Motor neuron (in vitro differentiated cells): ENCODE measurements at regions not wholly inside any gene's neighbourhood (a gene's known extent, or its start where the extent isn't known, plus 50 kb on each side); places are given as distances from the start of the nearest gene placed in this dataset.

ENCODE experiments used
- ATAC-seq, 8 experiments: fragments of 200-7000 bp; cut with Tn5 transposase; replicated peaks in 6 of 8; 2 replicates each; pipeline ENCODE4 v1.8.0; 2021; ENCODE audit warnings: mild to moderate bottlenecking in 8 of 8, moderate library complexity in 8 of 8
- H3K27ac ChIP-seq, 2 donors: fragments of 250-450 bp; sonication (Bioruptor Pico); 2 replicates each; pipeline ENCODE4 v1.9.0; 2021; ENCODE audit warnings: antibody characterized with exemption in 2 of 2, mild to moderate bottlenecking in 2 of 2, moderate library complexity in 1 of 2
- H3K4me1 ChIP-seq, 2 donors: fragments of 250-450 bp; sonication (Bioruptor Pico); replicated peaks in 1 of 2; 2 replicates each; pipeline ENCODE4 v1.6.1; 2021; ENCODE audit warnings: antibody characterized with exemption in 2 of 2, mild to moderate bottlenecking in 2 of 2, moderate library complexity in 1 of 2
- H3K4me3 ChIP-seq, 5 donors: fragments of 250-450 bp; sonication (Bioruptor Pico); 2 replicates each; pipeline ENCODE4 v1.9.0; 2021; ENCODE audit warnings: antibody characterized with exemption in 5 of 5, mild to moderate bottlenecking in 5 of 5, moderate library complexity in 4 of 5
- WGBS, 10 experiments: fragments of 450-650 bp; shearing (Covaris generic); methylation state at CpG; one replicate each; pipeline ENCODE4 v1.0.0; 2022; 5-methylcytosine and 5-hydroxymethylcytosine counted together
- in situ Hi-C, 9 experiments: fragments of 400-800 bp; cut with MboI; loops; one replicate each; pipeline ENCODE4 v1.15.0; 2021; ENCODE audit warnings: low sequenced_read_pairs in 9 of 9, low pct_unique_long_range_greater_than_20kb in 2 of 9; ENCODE audit not compliant: unreplicated experiment in 9 of 9

- 0 to 30% (median 7%) methylated on average over 2 to 7 of the region's 7 CpGs; no CpG with 5 or more reads in 1 of the 10 experiments for WGBS, 10 experiments
- in situ Hi-C loops = loop anchor here in 5 of 9 experiments (25.0 kb wide), 3 partner anchors 183 to 767 kb away; partner anchors contain the start of genes GRIA2 (in 5 of the 5) and GASK1B (in 2 of the 5)
- peak overlapping the region in 1 of 5 donors; percentile 8 for H3K4me3 ChIP-seq
- H3K27ac ChIP-seq = no peak overlapping the region
- peak; percentile 82 to 92 (median 90) for ATAC-seq
- H3K4me1 ChIP-seq = peaks cover 0 to 9% of the 10 kb centered on the region in 2 donors
These were observed 194.0 kb downstream of the GASK1B start for GRCh38 chr4:157978680-157979361.

DNA sequence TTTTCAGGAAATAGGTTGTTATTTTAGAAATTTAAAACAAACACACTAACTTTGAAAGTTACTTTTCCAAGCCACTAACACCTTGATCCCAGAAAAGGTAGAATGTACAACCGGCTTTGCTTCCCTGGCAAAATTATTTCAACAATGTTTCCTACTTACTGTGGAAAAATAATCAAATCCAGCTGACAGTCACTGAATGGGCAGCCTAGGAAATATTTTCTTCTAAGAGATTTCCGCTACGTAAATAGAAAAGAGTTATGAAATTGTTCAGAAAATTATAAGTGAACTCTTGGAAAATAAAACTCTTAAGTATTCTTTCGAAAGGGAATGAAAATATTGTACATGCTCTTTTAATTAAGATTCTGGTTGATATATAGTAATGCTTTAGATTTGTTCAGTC is 195.7 kb downstream of the GASK1B start:
- H3K27ac ChIP-seq = no peak overlapping the region
- H3K4me3 ChIP-seq = no peak overlapping the region
- no peak for ATAC-seq
- peaks cover 0 to 9% of the 10 kb centered on the region in 2 donors for H3K4me1 ChIP-seq
- in situ Hi-C loops = loop anchor here in 5 of 9 experiments (25.0 kb wide), 3 partner anchors 185 to 765 kb away; partner anchors contain the start of genes GRIA2 (in 5 of the 5) and GASK1B (in 2 of the 5)
- 9 to 100% (median 78%) methylated on average over 1 to 4 of the region's 4 CpGs for WGBS, 10 experiments

DNA sequence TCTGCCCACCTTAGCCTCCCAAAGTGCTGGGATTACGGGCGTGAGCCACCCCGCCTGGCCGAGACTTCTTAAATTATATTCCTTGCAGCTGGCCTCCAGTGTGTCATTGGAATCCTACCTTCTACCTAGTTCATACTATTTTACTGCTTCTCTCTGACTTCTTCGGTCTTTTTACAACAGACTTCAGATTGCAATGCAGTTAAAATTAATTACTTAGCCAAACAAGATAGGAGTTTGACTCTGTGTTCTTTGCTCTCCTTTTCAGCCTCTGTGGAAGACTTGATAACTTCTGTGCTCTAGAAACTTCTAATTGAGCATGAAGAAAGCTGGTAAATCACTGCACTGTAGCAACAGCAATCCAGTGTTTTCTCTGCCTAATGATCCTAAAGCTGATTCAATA is 199.5 kb downstream of the GASK1B start:
- ATAC-seq = no peak
- no peak overlapping the region for H3K27ac ChIP-seq
- in situ Hi-C loops = no loop called here

GRCh38 chr4:157964463-157964862 is 208.4 kb downstream of the GASK1B start:
- in situ Hi-C loops = no loop called here

More for the DNA sequence above, 199.5 kb downstream of the GASK1B start:
- no peak overlapping the region for H3K4me3 ChIP-seq
- H3K4me1 ChIP-seq = peaks cover 0 to 2% of the 10 kb centered on the region in 2 donors
- 63 to 100% (median 96%) methylated on average over 1 to 5 of the region's 5 CpGs; no CpG with 5 or more reads in 3 of the 10 experiments for WGBS, 10 experiments

GRCh38 chr4:157961229-157961990 is 211.4 kb downstream of the GASK1B start:
- 0 to 84% (median 44%) methylated on average over 1 to 2 of the region's 2 CpGs; no CpG with 5 or more reads in 2 of the 10 experiments for WGBS, 10 experiments
- in situ Hi-C loops = no loop called here
- peak in 3 of 8 experiments; percentile 49 to 74 (median 50) for ATAC-seq
- Histone ChIP-seq H3K4me1 (no peaks in the 10 kb centered on the region), H3K27ac (no peak overlapping the region), H3K4me3 (no peak overlapping the region)

More at GRCh38 chr4:157964463-157964862, 208.4 kb downstream of the GASK1B start:
- H3K27ac ChIP-seq = no peak overlapping the region
- no peaks in the 10 kb centered on the region for H3K4me1 ChIP-seq
- H3K4me3 ChIP-seq = no peak overlapping the region
- ATAC-seq = no peak
- 60 to 88% (median 69%) methylated on average over 1 to 2 of the region's 2 CpGs; no CpG with 5 or more reads in 3 of the 10 experiments for WGBS, 10 experiments

DNA sequence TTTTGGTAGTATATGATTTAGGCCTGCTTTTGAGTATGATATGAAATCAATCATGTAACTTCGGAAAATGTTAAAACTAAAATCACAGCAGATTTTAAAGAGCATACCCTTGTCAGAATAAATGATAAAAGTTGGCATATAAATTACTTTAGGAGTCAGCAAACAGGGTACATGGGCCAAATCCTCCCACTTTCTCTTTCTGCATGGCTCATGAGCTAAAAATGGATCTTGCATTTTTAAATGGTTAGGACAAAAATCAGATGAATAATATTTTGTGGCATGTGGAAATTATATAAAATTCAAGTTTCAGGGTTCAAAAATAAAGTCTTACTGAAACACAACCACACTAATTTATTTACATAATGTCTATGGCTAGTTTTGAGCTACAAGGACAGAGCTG is 214.9 kb downstream of the GASK1B start:
- Histone ChIP-seq H3K27ac (no peak overlapping the region), H3K4me3 (no peak overlapping the region), H3K4me1 (no peaks in the 10 kb centered on the region)
- ATAC-seq = peak in 1 of 8 experiments; percentile 49
- WGBS, 10 experiments = 0 to 100% (median 86%) methylated on average over 1 of the region's 1 CpG; no CpG with 5 or more reads in 1 of the 10 experiments
- in situ Hi-C loops = no loop called here

DNA sequence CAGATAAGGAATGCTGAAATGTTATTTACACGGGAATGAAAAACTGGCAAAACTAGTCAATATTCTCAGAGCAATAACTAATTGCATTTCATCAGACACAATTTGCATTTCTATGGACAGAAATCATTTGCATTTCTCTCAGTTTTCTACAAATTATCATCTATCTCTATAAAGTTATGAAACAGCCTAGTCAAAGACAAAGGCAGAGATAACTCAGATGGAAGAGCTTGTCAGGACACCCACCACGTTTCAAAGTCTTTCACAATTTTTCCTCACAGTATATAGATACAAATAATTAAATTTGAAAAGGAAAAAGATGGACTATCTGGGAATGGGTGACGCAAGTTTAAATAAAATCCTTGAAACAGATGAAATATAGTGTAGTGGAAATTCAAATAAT is 230.8 kb downstream of the GASK1B start:
- WGBS, 10 experiments = 0 to 69% (median 44%) methylated on average over 2 to 3 of the region's 3 CpGs
- no peak overlapping the region for H3K4me3 ChIP-seq
- peaks cover 0 to 7% of the 10 kb centered on the region in 2 donors for H3K4me1 ChIP-seq
- ATAC-seq = peak in 1 of 8 experiments; percentile 57
- in situ Hi-C loops = no loop called here
- peak overlapping the region in 1 of 2 donors; percentile 36 for H3K27ac ChIP-seq

GRCh38 chr4:157934151-157934550 is 238.7 kb downstream of the GASK1B start:
- in situ Hi-C loops = no loop called here
- Histone ChIP-seq H3K27ac (no peak overlapping the region), H3K4me1 (no peaks in the 10 kb centered on the region), H3K4me3 (no peak overlapping the region)
- 0 to 100% (median 61%) methylated on average over 1 to 2 of the region's 2 CpGs for WGBS, 10 experiments
- no peak for ATAC-seq

- 0 to 100% (median 86%) methylated on average over 1 of the region's 1 CpG; no CpG with 5 or more reads in 4 of the 10 experiments for WGBS, 10 experiments
- Histone ChIP-seq H3K27ac (no peak overlapping the region), H3K4me3 (no peak overlapping the region), H3K4me1 (no peaks in the 10 kb centered on the region)
- ATAC-seq = no peak
- in situ Hi-C loops = no loop called here
These were observed 239.9 kb downstream of the GASK1B start for GRCh38 chr4:157932936-157933335.

GRCh38 chr4:157929486-157929885 is 243.3 kb downstream of the GASK1B start:
- Histone ChIP-seq H3K4me3 (no peak overlapping the region), H3K4me1 (no peaks in the 10 kb centered on the region), H3K27ac (no peak overlapping the region)
- no peak for ATAC-seq
- 0 to 100% (median 88%) methylated on average over 1 of the region's 1 CpG; no CpG with 5 or more reads in 4 of the 10 experiments for WGBS, 10 experiments
- in situ Hi-C loops = no loop called here

- in situ Hi-C loops = no loop called here
These were observed 254.6 kb downstream of the GASK1B start for GRCh38 chr4:157918036-157918832.

DNA sequence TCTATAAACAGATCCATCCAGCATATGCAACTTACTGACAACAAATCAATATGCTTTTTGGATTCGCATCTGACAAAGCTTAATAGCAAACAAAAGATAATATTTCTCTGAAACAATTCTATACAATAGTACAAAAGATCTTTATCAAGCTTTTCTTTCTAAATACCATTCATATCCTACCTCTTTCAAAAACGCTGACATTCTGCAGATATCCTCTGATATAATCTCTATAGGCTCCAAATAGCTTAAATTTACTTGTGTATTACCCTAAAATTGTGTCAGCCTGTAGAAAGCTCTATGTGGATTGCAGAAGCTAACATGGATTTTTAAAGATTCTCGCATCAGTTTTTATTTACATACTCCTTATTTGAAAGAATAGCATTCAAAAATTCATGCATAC is 260.6 kb downstream of the GASK1B start:
- H3K27ac ChIP-seq = no peak overlapping the region
- WGBS, 10 experiments = 7 to 100% (median 76%) methylated on average over 1 to 3 of the region's 3 CpGs; no CpG with 5 or more reads in 1 of the 10 experiments
- H3K4me1 ChIP-seq = peaks cover 3 to 29% of the 10 kb centered on the region in 2 donors
- ATAC-seq = no peak
- in situ Hi-C loops = no loop called here
- no peak overlapping the region for H3K4me3 ChIP-seq

More at GRCh38 chr4:157918036-157918832, 254.6 kb downstream of the GASK1B start:
- no peak overlapping the region for H3K27ac ChIP-seq
- WGBS, 10 experiments = 6 to 100% (median 64%) methylated on average over 1 to 2 of the region's 2 CpGs
- H3K4me3 ChIP-seq = no peak overlapping the region
- ATAC-seq = no peak
- H3K4me1 ChIP-seq = no peaks in the 10 kb centered on the region
